DOHH2 (cell line): ENCODE measurements at regions not wholly inside any gene's neighbourhood (a gene's known extent, or its start where the extent isn't known, plus 50 kb on each side); places are given as distances from the start of the nearest gene placed in this dataset.

Source experiments
- H3F3A ChIP-seq: fragments of 200-600 bp; sonication (generic), shearing (Covaris generic); 2 replicates; pipeline ENCODE4 v1.6.0; 2016; ENCODE audit warnings: antibody characterized with exemption, mild to moderate bottlenecking; ENCODE audit not compliant: control insufficient read depth, insufficient read depth
- H3K27ac ChIP-seq: fragments of 200-600 bp; sonication (generic); 2 replicates; pipeline ENCODE4 v1.5.1; 2014; ENCODE audit warnings: low read depth, mild to moderate bottlenecking, low read length, moderate library complexity
- H3K27me3 ChIP-seq: fragments of 200-600 bp; sonication (generic); 2 replicates; pipeline ENCODE4 v1.6.1; 2014; ENCODE audit warnings: mild to moderate bottlenecking, low read length, mixed read lengths; ENCODE audit not compliant: control insufficient read depth
- H3K36me3 ChIP-seq: fragments of 200-600 bp; sonication (generic); 2 replicates; pipeline ENCODE4 v1.6.1; 2014; ENCODE audit warnings: mild to moderate bottlenecking, low read length, moderate library complexity, mixed read lengths; ENCODE audit not compliant: control insufficient read depth
- H3K4me1 ChIP-seq: fragments of 200-600 bp; sonication (generic); 2 replicates; pipeline ENCODE4 v1.6.1; 2014; ENCODE audit warnings: mild to moderate bottlenecking, low read length, mixed read lengths; ENCODE audit not compliant: control insufficient read depth
- H3K4me2 ChIP-seq: fragments of 200-600 bp; sonication (generic); 2 replicates; pipeline ENCODE4 v1.6.0; 2014; ENCODE audit warnings: mild to moderate bottlenecking, low read length, moderate library complexity
- H3K4me3 ChIP-seq: fragments of 200-600 bp; sonication (generic); 2 replicates; pipeline ENCODE4 v1.5.1; 2014; ENCODE audit warnings: mild to moderate bottlenecking, low read length, mixed read lengths
- H3K79me2 ChIP-seq: fragments of 200-600 bp; sonication (generic); 2 replicates; pipeline ENCODE4 v1.6.1; 2014; ENCODE audit warnings: mild to moderate bottlenecking, low read length, mixed read lengths; ENCODE audit not compliant: control insufficient read depth
- H3K9me2 ChIP-seq: fragments of 200-600 bp; sonication (generic); replicated peaks from 2 replicates; pipeline ENCODE4 v1.6.1; 2014; ENCODE audit warnings: mild to moderate bottlenecking, low read length, mixed read lengths; ENCODE audit not compliant: control insufficient read depth
- H3K9me3 ChIP-seq: fragments of 200-600 bp; sonication (generic); 2 replicates; pipeline ENCODE4 v1.6.1; 2014; ENCODE audit warnings: antibody characterized with exemption, low read length, mixed read lengths; ENCODE audit not compliant: control insufficient read depth, insufficient read depth
- H4K20me1 ChIP-seq: fragments of 200-600 bp; sonication (generic); 2 replicates; pipeline ENCODE4 v1.6.0; 2014; ENCODE audit warnings: low read depth, mild to moderate bottlenecking, antibody characterized with exemption, low read length, moderate library complexity; ENCODE audit not compliant: control insufficient read depth, insufficient read depth
- EZH2phosphoT487 ChIP-seq: fragments of 200-600 bp; sonication (generic); IDR thresholded peaks from 2 replicates; pipeline ENCODE4 v1.6.1; 2017; ENCODE audit warnings: borderline replicate concordance, mild to moderate bottlenecking, antibody characterized with exemption, low read length, moderate library complexity, mixed read lengths
- TF ChIP-seq, protein P1 (sequence below): fragments of 200-600 bp; sonication (generic); IDR thresholded peaks from one replicate; pipeline ENCODE4 v1.5.1; 2014; ENCODE audit warnings: antibody characterized with exemption, mild to moderate bottlenecking, low read depth, low read length; ENCODE audit not compliant: poor library complexity, severe bottlenecking

DNA sequence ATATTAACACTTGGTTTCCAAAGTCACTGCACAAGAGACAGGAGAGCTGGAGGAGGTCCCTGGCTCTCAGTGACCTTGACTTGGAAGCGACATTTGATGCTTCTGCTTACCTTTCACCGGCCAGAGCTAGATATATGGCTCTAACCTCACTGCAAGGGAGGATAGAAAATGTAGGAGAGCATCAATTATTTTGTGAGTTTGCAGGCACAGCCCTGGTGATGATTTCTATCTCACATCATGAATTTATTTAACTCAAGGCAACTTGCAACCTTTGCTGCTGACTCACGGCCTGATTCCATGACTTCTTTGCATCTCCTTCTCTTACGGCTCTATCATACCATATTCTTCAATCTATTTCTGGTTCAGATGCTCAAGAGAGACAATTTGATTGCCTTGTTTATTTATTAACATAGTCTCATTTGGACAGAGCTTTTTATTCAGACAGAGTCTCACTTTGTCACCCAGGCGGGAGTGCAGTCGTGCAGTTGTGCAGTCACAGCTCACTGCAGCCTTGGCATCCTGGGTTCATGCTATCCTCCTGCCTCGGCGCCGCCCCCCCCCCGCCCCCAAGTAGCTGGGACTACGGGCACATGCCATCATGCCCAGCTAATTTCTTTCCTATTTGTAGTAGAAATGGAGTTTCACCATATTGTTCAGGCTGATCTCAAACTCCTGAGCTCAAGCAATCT, 196.0 kb downstream of the REEP3 start:
- Histone ChIP-seq H3K4me1 (peaks cover 29% of the 10 kb centered on the region), H3K4me3 (no peak overlapping the region)
- no peak for TF ChIP-seq EZH2phosphoT487
- TF ChIP-seq, protein P1, sequence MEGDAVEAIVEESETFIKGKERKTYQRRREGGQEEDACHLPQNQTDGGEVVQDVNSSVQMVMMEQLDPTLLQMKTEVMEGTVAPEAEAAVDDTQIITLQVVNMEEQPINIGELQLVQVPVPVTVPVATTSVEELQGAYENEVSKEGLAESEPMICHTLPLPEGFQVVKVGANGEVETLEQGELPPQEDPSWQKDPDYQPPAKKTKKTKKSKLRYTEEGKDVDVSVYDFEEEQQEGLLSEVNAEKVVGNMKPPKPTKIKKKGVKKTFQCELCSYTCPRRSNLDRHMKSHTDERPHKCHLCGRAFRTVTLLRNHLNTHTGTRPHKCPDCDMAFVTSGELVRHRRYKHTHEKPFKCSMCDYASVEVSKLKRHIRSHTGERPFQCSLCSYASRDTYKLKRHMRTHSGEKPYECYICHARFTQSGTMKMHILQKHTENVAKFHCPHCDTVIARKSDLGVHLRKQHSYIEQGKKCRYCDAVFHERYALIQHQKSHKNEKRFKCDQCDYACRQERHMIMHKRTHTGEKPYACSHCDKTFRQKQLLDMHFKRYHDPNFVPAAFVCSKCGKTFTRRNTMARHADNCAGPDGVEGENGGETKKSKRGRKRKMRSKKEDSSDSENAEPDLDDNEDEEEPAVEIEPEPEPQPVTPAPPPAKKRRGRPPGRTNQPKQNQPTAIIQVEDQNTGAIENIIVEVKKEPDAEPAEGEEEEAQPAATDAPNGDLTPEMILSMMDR = no peak

DNA sequence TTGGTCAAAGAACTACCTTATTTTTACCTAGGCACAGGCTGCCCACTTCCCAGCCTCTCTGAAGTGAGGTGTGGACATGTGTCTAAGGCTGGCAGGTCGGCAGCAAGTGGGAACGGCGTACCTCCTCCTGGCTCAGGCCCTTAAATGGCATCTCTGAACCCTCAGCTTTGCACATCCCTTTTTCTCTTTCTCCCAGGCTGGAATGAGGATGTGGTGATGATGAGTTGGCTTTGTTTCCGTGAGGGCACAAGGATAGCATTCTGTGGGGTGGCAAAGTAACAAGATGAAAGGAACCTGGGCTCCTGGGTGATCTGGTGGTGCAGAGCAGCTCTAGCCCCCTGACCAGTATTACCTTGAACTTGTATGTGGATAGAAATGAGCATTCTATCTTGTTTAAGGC, 196.8 kb downstream of the REEP3 start:
- H3K9me3 ChIP-seq = no peaks in the 10 kb centered on the region
- H3K27me3 ChIP-seq = peaks cover 14% of the 10 kb centered on the region
- no peaks in the 10 kb centered on the region for H4K20me1 ChIP-seq
- no peaks in the 10 kb centered on the region for H3K36me3 ChIP-seq
- no peaks in the 10 kb centered on the region; the same call in 1 of the 2 replicates for H3F3A ChIP-seq
- no peak overlapping the region for H3K27ac ChIP-seq
- no peak overlapping the region for H3K4me3 ChIP-seq
- H3K9me2 ChIP-seq = no peaks in the 10 kb centered on the region
- H3K79me2 ChIP-seq = no peaks in the 10 kb centered on the region
- H3K4me1 ChIP-seq = peaks cover 22% of the 10 kb centered on the region
- TF ChIP-seq, protein P1 = no peak
- no peak for TF ChIP-seq EZH2phosphoT487
- no peak overlapping the region for H3K4me2 ChIP-seq

More for the DNA sequence above, 196.0 kb downstream of the REEP3 start:
- Histone ChIP-seq H3K27ac (no peak overlapping the region), H3K9me2 (no peaks in the 10 kb centered on the region), H3K79me2 (no peaks in the 10 kb centered on the region), H4K20me1 (no peaks in the 10 kb centered on the region), H3K36me3 (no peaks in the 10 kb centered on the region), H3K4me2 (no peak overlapping the region), H3F3A (no peaks in the 10 kb centered on the region; the same call in 1 of the 2 replicates), H3K9me3 (no peaks in the 10 kb centered on the region), H3K27me3 (peaks cover 14% of the 10 kb centered on the region)

DNA sequence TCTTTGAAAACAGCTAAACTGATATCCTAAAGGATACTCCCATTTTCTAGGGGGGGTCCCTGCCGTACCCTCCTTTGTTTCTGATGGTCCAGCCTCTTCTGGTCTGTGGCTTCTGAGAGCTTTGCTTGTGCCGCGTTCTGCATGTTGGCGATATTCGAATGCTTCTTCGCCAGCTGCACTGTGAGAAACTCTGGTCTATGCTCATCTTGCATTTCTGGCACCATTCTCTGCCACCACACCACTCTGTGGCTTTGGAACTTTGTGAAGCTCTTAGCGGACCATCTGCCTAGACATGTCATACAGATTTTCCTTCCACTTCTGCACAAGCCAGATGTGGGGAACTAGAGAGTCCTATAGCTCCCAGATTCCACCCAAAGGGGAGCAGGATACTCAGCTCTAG, 197.2 kb downstream of the REEP3 start:
- H4K20me1 ChIP-seq = no peaks in the 10 kb centered on the region
- peaks cover 14% of the 10 kb centered on the region for H3K27me3 ChIP-seq
- H3K27ac ChIP-seq = no peak overlapping the region
- H3F3A ChIP-seq = no peaks in the 10 kb centered on the region; the same call in 1 of the 2 replicates
- H3K36me3 ChIP-seq = no peaks in the 10 kb centered on the region
- no peak overlapping the region for H3K4me2 ChIP-seq
- no peaks in the 10 kb centered on the region for H3K9me3 ChIP-seq
- no peak for TF ChIP-seq EZH2phosphoT487
- TF ChIP-seq, protein P1 = no peak
- peaks cover 18% of the 10 kb centered on the region for H3K4me1 ChIP-seq
- no peak overlapping the region for H3K4me3 ChIP-seq
- no peaks in the 10 kb centered on the region for H3K9me2 ChIP-seq
- H3K79me2 ChIP-seq = no peaks in the 10 kb centered on the region
